Activated T-cell treated with anti-CD3 and anti-CD28 coated beads for 24 hours (primary cell): ENCODE measurements at regions not wholly inside any gene's neighbourhood (a gene's known extent, or its start where the extent isn't known, plus 50 kb on each side); places are given as distances from the start of the nearest gene placed in this dataset.

ENCODE experiments used
- DNase-seq: peaks from one replicate; pipeline ENCODE4 v3.0.0-alpha.2; 2020; ENCODE audit warnings: low read depth

DNA sequence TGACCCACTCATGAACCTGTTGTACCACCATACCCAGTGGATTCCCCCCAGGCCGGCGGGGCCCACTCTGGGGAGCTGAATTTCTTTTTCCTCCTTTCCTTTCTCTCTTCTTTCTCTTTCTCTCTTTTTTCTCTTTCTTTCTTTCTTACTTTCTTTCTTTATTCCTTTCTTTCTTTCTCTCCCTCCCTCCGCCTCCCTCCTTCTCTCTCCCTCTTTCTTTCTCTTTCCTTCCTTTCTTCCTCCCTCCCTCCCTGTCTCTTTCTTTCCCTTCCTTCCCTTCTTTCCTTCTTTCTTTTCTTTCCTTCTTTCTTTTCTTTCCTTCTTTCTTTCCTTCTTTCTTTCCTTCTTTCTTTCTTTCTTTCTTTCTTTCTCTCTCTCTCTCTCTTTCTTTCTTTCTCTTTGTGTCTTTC, 327.7 kb downstream of the ZNF536 start:
- DNase-seq = no peak

DNA sequence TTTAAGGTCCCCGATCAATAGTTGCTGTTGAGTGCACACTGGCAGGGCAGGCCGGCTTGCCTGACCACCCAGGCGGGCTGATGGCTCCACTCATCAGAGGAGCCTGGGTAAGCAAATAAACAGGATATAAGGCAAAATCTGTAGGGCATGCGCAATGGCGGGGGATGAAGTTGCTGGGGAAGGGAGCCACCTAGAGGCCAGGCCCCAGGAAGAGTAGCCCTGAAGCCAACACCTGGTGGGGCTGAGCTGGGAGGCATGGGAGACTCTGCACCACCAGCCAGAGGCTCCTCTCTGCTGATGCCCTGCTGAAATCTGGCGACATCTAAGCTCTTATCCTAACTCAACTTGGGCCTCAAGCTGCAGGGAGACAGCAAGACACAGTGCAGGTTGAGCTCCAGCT, 324.3 kb downstream of the ZNF536 start:
- no peak for DNase-seq

DNA sequence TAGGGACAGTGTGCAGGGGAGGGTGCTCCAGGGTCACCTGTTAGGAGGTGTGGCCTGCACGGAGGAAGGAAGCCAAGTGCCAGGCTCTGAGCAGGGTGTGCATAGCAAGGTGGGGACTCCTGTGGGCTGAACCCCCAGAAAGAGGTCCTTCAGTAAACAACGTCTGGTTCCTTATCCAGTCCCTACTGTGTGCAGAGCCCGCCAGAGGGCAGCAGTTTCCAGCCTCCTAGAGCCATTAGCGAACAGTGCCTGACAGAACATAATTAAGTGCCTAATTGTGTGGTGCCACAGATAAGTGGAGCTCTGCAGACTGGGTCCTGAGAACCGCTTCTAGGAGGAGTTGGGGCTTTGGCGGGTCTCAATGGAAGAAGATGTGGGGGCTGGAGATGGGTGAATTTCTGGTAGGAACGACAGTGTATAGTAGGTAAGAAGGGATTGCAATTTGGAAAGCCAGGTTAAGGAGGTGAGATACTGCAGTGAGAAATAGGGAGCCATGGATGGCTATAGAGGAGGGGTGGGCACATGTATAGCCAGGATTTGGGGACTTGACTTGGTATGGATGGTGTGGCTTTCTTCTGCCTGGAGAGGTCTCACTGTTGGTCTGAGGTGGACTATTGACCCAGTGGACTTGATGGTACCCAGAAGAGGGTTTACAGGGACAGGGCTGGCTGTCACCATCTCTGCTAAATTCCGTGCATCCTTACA, 323.1 kb downstream of the ZNF536 start:
- DNase-seq = no peak

DNA sequence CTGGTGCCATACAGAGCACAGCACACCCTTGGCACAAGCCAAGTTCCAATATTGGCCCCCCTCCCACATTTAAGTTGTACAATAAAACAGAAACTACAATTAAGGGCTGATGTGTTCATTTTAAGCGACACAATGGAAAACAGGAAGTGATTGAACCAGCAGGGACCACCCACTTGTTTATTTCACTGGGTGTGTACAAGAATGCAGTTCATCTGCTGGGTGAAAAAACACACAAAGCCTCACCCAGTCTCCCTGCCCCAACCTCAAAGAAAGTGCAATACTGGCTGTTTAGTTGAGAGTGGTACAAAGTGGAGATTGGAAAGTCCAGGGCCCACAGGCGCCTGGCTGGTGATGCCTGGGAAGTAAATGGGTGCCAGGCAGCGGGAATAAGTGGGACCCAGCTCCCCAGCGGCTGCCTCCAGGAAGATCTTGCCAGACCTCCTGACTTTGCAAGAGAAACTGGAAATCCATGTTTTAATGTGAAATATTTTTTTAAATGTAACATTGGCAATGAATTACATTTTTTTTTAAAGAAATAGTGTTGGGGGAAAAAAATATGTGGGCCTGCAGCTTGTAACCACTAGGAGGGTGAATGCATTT, 322.1 kb downstream of the ZNF536 start:
- no peak for DNase-seq

DNA sequence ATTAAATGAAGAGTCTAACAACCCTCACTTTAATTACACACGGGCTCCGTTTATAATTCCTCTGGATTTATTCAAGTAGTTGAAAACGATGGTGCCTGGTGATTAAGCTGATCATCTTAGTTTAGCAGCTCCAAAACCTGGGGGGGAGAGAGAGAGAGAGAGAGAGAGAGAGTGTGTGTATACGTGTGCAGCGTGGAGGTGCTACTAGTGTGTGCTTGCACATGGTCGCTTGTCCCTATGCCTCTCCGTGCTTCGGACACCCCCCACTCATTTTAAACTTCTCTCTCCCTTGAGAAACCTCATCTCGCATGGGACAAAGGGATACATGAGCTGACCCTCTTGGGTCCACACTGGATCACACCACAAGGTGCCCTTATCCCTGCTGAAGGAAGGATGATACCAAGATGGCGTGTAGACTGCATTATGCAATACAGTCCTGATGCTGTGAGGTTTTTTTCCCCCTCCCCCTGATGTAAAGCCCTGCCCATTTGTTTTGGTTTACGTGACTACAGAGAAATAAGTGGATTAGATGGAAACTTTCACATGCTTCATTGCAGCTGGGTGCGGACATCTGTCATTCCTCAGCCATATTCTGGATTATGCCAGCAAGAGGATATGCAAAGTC, 320.8 kb downstream of the ZNF536 start:
- no peak for DNase-seq

DNA sequence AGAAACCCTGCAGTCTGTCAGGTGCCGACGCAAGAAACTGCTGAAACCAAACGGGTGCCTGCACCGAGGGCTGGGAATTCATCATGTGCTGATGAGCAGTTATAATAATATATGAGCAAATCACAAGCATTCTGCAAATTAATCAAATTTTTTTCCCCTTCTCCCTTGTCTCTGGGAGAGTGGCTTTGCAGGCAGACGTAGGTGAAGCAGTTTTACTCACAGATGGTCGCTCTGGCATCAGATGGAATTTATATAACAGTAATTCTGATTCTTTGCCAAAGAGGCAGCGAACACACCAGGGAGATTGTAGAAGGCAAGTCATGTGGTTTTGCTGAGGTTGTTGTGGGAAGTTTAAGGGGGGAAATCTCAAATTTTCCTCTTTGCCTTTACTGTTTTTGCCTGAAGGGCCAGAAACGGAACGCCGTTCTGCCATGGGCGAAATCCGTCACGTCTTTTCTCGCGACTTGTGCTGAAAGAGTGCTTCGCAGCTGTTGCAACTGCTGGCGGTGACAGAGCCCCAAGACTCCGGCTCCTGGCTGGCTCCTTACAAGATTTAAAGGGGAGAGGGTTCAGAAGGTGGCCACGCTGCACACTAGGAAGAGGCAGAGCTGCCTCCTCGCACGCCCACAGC, 320.1 kb downstream of the ZNF536 start:
- no peak for DNase-seq

DNA sequence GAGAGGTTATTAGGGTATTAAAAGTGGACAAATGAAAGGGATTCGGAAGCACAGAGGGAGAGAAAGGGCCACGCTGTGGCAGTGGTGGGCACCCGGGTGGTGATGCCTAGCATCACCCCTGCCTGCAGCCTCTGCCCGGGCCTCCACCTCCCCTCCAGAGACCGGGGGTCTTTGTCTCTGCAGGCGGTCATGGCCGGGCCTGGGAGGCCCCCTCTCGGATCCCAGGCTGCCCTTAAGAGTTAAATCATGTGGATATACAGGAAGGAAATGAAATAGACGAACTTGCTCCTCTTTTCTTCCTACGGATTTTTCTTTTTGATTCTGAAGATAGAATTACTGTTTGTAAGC, 319.6 kb downstream of the ZNF536 start:
- no peak for DNase-seq

DNA sequence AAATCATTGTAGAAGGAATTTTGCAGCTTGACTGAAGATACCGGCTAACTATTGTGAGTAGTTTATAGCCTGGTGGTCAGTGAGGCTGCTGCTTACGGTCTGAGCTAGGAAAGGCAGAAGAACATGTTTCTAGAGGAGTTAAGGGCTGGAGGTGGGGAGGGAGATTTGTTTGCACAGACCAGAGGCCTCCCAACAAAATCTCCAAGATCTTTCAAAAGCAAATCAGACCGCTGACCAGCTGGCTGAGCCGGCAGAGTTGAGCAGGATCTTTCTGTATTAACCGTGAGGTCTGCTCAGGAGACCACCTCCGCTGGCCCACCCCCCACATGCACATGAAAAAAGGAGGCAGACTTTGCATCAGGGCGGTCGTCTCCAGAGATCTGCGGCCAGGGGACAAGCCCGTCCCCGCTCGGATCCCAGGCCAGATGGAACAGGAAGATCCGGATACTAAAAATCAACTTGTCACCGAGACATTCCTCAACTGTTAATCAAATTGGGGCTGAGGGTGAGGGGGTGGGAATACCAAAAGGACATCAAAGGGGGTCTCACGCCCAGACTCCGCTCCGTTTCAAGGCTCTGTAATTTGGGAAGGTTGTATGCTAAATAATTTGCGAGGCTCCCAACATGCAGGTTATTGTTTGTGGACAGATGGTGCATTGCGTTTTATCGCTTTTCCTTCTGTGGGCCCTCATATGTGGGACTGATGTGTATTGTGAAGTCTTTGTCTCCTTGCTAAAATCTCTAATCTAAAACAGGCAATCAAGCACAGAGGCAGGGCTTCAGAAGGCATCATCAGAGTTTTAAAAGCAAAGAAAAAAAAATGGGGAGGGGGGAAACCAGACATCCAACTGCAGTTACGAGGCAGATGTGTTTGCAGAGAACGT, 319.0 kb downstream of the ZNF536 start:
- DNase-seq = no peak

DNA sequence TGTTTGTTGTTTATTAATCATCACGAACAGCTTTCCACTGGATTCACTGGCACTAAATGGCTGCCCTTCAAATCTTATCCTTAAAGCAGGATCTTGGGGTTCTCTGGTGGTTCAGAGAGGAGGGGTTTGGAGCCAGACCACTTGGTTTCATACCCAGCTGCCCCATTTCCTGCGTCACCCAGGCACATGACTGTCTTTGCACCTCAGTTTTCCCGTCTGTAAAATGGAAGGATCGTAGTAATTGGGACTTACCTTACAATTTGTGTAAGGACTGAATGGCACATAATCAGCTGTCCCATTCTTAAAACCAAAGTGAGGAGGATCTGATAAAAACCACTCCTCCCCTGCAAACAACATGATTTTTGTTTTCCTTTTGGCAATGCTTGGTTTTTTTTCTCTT, 318.3 kb downstream of the ZNF536 start:
- DNase-seq = no peak

DNA sequence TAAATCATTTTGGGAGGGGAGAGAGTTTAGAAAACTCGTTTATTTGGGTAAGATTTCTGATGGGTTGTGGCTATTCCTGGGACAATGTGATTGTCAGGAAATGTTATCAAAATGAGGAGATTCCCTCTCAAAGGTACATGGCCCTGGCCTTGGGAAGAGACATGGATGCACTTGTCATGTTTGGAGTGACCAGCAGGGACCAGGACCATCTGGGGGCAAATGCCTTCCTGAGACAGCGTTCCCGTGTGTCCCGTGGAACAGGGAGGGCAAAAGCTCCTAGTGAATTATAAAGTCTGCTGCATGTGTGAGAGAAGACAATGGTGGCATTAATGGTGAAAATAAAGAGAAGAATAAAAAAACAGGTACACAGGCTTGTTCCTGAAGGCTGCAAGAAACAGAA, 317.3 kb downstream of the ZNF536 start:
- DNase-seq = no peak

DNA sequence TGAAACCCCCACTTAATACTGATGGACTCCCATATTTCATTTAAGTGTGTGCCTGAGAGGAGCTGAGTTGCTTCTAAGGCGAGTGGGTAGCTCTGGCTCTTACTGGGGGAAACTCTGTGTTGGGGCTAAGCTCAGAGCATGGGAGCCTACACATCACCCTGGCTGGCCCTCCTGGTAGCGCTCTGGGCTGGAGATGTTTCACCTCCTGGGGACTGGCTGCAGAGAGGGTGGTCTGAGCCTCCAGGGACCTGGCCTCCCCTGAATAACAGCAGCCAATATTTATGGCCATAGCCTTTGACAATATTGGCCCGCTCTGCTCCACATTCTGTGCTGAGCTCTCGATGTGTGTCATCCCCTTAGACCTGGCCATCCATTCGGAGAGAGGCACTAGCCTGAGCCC, 316.5 kb downstream of the ZNF536 start:
- no peak for DNase-seq

DNA sequence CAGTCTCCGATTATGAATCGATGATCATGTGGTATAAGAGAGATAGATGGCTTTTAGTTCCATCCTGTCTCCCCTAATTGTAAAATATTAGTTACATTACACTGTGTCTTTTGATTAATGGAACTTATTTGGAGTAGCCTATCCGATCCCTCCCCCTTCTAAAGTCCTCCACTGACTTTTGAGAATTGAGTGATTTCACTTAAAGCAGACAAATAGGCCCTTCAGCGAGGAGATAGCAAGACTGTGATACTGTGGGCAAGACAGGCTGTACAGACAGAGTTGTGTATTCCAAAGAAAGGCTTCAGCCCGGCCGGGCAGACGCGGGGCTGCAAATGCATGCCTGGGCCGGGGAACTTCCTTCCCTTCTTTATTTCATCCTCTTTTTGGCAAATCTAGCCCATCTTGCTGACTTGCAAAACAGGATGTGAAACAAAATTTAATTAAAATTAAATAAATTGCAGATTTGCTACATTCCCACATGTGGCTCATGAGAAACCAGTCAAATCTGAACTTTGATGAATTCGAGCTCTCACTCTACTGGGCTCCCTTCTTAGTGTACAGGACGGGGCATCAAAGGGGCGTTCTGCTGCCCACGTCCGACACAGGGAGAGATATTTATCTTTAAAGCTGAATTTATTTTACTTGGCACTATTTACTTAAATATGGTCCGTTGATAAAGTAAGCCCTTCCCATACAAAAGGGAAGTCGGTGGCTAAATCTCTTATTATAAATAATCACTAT, 314.8 kb downstream of the ZNF536 start:
- DNase-seq = no peak

DNA sequence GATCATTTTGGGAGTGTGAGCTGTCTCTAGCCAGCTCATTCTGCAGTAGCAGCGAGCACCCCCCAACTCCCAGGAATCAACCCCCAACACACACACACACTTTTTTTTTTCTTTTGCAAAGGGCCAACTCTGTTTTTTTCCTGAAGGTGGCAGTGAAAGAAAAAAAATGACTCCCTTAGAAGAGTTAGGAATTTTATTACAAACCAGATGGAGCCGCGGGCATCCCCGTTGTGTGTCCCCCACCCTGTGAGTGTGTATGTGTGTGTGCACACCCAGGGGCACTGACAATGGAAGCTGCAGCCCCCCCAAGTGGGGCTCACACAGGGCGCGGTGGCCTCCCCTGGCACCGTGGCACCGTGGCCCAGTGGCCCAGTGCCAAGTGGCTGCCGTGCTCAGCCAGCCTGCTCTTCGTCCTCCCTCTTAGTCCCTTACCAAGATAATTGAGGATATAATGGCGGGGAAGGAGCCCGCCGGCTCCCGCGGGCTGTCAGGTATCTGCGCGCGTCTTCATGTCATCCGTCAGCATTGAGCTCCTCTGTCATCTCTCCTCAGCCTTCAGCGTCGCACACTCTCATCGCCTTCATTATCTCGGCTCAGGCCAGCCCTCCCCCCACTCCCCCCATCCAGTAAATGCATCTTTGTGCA, 314.1 kb downstream of the ZNF536 start:
- DNase-seq = no peak

DNA sequence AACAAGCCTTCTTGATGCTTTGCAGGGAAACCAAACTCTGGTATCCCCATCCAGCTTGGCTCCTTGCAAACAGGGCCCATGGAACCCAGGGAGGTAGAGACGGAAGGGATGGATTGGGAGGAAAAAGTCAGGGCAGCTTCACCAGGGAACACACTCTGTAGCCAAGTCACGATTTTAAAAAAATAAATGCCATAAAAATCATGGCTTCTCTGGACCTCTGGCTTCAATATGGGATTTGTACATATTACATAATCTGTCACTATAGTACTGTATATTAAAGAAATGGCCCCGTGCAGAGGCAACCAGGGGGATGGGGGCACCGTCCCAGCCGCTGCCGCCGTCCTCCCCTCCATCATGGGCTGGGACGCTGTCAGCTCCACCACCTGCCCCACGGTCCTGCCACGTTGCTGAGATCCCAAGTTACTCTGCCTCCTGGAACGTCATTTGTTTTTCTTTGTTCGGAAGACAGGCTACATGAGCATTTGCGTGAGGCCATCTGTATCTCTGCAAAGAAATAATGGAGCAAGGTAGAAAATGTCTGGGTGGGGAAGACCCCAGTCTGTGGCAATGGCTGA, 313.3 kb downstream of the ZNF536 start:
- DNase-seq = no peak

DNA sequence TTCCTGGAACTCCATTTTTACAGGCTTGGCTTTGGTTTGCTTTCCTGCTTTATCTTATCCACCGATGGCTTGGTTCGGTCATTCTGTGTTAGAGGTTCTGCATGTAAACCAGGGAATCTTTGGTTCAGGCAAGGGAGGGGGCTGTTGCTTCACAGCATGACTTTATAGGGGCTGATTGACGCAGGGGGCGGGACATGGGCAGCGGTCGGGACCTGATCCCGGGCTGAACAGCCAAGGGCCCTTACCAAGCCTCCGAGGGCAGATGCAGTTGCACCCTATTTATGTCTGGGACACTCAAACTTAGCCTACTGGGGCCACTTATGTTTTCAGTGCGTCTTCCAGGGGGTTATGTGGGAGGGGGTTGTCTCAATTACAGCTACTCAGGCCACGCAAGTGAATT, 312.4 kb downstream of the ZNF536 start:
- no peak for DNase-seq

DNA sequence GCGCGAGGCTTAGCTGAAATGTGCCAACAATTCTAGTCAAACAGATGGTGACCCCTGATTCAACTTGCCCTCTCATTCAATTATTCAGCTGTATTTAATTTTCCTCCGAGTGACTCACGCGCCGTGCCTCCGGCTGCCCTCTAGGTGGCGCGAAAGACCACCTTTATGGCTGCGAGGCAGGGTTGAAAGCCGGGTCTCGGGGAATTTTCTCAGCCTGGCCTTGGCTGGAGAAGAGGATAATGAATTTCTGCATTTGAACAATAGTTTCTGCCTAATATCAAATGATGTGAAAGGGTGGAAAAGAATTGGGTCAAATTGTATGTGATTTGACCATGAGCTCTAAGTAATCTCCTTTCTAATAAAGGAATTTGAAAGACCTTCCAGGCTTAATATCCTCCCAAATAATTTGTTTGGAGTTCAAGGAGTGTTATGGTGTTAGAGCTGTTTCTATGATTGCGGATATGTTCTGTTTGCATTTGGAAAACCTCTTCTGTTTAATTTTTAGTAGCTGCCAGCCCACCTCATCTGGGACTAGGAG, 310.9 kb downstream of the ZNF536 start:
- DNase-seq = peak; percentile 39

DNA sequence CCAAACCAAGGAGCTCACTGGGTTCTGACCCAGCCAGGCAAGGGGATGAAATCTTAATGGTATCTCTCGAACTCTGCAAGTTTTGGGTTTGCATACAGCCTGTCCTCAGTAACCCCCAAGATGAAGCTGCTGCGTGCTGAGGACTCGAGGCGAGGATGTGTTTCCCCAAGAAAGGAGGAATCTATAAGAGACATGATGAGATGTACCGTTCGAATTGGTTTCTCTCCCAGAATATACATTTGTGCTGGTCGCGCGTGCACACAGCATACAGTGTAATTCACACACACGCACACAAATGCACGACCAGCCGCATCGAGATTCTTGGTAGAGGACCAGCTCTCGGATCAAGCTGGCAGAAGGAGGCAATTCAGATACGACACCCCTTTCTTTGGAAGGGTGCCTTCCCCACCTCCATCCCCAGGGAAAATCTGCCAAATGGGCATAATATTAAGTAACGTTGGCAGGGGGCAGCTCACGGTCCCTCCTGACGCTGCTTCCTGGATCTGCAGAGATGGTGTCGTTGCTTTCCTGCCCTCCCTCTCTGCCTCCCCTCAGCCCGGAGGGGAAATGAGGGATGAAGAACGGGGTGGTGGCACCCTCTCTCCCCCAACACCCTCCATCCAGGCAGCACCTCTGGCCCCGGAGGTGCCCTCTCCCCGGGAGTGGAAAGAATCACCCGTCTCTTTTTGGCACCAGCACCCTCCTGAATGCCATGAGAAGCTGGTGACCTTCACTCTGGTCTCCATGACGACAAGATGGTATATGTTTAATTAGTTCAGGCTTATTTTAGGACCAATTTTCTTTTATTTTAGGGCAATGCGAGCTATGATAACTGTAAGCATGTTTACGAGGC, 310.2 kb downstream of the ZNF536 start:
- no peak for DNase-seq

DNA sequence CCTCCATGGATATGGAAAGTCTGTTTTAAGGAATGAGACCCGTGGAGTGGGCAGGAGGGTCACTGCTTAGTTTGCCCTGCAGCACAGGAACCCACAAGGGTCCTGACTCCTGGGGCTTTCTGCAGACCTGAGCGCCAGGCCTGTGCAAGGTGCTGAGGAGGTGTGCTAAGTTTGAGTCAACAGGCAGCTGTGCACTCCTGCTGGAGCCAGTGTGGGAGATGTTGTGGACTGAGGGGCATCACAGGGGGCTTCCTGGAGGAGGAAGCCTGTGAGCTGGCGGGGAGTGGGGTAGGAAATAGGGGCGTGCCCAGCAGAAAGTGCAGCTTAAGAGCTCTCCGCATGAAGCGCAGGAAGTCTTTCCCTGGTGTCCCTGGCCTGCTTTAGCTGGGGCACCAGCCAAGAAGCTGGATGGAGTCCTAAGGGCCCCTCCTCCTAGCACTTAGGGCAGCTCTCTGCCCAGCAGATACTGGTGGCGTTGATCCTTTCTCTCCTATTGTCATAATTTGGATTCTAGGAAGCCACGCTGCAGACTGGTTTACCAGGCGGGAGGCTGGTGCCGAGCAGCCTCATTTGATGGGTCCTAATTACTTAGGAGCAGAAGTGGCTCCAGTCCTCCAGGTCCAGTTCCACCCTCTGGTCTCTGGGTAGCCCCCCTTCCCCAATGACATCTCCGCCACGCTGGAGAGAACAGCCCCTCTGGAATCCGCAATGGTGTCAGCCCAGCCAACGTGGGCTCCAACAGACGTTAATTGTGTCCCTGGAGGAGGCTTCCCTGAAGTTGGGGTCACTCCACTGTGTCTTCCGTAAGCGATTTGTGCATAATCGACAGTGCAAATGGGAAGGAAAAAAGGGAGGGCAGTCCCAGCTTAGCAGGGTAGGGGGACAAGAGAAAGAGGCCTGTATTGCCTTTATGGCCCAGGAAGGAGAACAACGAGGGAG, 309.2 kb downstream of the ZNF536 start:
- no peak for DNase-seq
